ENCODE measurements at regions not wholly inside any gene's neighbourhood (a gene's known extent, or its start where the extent isn't known, plus 50 kb on each side); places are given as distances from the start of the nearest gene placed in this dataset.

DNA sequence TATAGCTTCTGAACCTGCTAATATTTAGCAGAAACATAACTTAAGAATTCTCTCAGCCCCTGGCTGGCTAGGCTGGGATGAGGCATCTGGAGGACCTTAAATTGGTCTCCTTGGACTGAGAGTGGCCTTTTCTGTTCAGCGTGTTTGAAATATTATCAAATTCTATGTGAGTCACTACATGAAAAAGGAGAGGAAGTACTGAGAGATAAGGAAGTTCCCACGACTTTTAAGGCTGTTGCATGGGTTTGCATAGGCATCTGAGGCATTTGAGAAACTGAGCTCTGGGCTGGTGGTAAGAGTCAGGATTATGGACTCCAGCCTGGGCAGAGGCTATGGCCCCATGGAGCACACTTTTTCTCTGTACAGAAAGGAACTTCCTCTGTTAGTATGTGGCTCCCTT lies 816.2 kb upstream of the GRAMD2B start:
- Mint-ChIP-seq H3K27me3 (ENCODE audit: insufficient read depth, low read depth) (no peaks in the 10 kb centered on the region), H3K36me3 (peaks cover 2% of the 10 kb centered on the region), H3K9me3 (peaks cover 11% of the 10 kb centered on the region), H3K27ac (no peak overlapping the region), H3K4me1 (peaks cover 14% of the 10 kb centered on the region), H3K4me3 (no peak overlapping the region)
- TF ChIP-seq EZH2 (IDR thresholded peaks at IDR 0.05) (no peak), EZH2phosphoT487 (IDR thresholded peaks at IDR 0.05) (no peak)
- TF ChIP-seq, protein P1, sequence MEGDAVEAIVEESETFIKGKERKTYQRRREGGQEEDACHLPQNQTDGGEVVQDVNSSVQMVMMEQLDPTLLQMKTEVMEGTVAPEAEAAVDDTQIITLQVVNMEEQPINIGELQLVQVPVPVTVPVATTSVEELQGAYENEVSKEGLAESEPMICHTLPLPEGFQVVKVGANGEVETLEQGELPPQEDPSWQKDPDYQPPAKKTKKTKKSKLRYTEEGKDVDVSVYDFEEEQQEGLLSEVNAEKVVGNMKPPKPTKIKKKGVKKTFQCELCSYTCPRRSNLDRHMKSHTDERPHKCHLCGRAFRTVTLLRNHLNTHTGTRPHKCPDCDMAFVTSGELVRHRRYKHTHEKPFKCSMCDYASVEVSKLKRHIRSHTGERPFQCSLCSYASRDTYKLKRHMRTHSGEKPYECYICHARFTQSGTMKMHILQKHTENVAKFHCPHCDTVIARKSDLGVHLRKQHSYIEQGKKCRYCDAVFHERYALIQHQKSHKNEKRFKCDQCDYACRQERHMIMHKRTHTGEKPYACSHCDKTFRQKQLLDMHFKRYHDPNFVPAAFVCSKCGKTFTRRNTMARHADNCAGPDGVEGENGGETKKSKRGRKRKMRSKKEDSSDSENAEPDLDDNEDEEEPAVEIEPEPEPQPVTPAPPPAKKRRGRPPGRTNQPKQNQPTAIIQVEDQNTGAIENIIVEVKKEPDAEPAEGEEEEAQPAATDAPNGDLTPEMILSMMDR (IDR thresholded peaks at IDR 0.05) = no peak
- no peaks in the 10 kb centered on the region for H3K9me3 ChIP-seq (ENCODE audit: low read depth)
- no peak for DNase-seq (ENCODE audit: low spot score)
- no peak overlapping the region for H2AFZ ChIP-seq (replicated peaks)
- no peaks in the 10 kb centered on the region for H3K4me1 ChIP-seq
- no peaks in the 10 kb centered on the region for H3F3A ChIP-seq (ENCODE audit: low read depth)
- H3K79me2 ChIP-seq (ENCODE audit: low read depth) = no peaks in the 10 kb centered on the region
- no peaks in the 10 kb centered on the region for H3K36me3 ChIP-seq
- no peak overlapping the region for H3K4me3 ChIP-seq
- H3K9ac ChIP-seq = no peak overlapping the region
- no peak overlapping the region for H3K4me2 ChIP-seq
- no peak overlapping the region for H3K27ac ChIP-seq
- no peaks in the 10 kb centered on the region for H4K20me1 ChIP-seq (ENCODE audit: low read depth)
- no peaks in the 10 kb centered on the region for H3K27me3 ChIP-seq

DNA sequence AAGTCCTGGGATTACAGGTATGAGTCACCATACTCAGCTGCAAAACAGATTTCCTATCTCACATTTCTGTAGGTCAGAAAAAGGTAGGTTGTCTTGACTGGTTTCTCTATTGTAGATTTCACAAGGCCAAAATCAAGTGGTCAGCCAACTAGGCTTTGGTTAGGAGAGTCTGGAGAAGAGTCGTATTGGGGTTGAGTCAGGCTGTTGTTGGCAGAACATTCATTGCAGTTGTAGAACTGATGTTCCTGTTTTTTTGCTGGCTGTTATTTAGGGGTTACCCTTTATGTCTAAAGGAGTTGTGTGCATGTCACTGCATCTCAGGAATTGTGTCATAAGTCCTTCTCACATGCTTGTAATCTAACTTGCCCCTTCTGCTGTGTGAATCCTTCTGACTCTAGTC lies 814.2 kb upstream of the GRAMD2B start:
- no peaks in the 10 kb centered on the region for H3K9me3 ChIP-seq (ENCODE audit: low read depth)
- no peaks in the 10 kb centered on the region for H3K36me3 ChIP-seq
- peaks cover 11% of the 10 kb centered on the region for H3K9me3 Mint-ChIP-seq
- no peak overlapping the region for H3K4me2 ChIP-seq
- H3K9ac ChIP-seq = no peak overlapping the region
- H3K27me3 ChIP-seq = no peaks in the 10 kb centered on the region
- no peak for DNase-seq (ENCODE audit: low spot score)
- no peak overlapping the region for H3K4me3 ChIP-seq
- no peaks in the 10 kb centered on the region for H4K20me1 ChIP-seq (ENCODE audit: low read depth)
- H3K4me1 Mint-ChIP-seq = peaks cover 19% of the 10 kb centered on the region
- no peaks in the 10 kb centered on the region for H3K79me2 ChIP-seq (ENCODE audit: low read depth)
- H3K27ac ChIP-seq = no peak overlapping the region
- peaks cover 5% of the 10 kb centered on the region for H3F3A ChIP-seq (ENCODE audit: low read depth)
- TF ChIP-seq EZH2 (IDR thresholded peaks at IDR 0.05) (no peak), EZH2phosphoT487 (IDR thresholded peaks at IDR 0.05) (no peak)
- TF ChIP-seq, protein P1 (IDR thresholded peaks at IDR 0.05) = no peak
- H3K27ac Mint-ChIP-seq = no peak overlapping the region
- H3K4me3 Mint-ChIP-seq = no peak overlapping the region
- no peak overlapping the region for H2AFZ ChIP-seq (replicated peaks)
- peaks cover 2% of the 10 kb centered on the region for H3K36me3 Mint-ChIP-seq
- H3K27me3 Mint-ChIP-seq (ENCODE audit: insufficient read depth, low read depth) = no peaks in the 10 kb centered on the region
- no peaks in the 10 kb centered on the region for H3K4me1 ChIP-seq

DNA sequence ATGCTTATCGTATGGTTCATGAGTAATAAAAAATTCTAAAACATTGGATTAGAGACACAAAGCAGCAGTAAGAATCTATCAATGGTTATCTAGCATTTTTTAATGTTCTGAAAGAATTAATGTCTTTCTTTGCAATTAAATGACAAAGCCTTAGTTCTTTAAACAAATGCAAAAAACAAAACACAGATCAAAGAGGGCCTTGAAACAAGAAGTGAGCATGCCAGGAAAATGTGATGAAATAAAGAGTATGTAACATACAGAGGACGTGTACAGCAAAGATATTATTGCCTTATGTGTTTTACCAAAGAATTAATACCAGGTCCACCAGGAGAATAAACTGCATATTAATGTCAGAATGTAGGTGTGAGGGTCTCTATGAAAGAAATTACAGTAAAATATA lies 812.3 kb upstream of the GRAMD2B start:
- no peaks in the 10 kb centered on the region for H3K36me3 ChIP-seq
- H3K9me3 ChIP-seq (ENCODE audit: low read depth) = no peaks in the 10 kb centered on the region
- H3K27me3 ChIP-seq = no peaks in the 10 kb centered on the region
- H3K9ac ChIP-seq = no peak overlapping the region
- H3K4me1 ChIP-seq = no peaks in the 10 kb centered on the region
- no peaks in the 10 kb centered on the region for H3K27me3 Mint-ChIP-seq (ENCODE audit: insufficient read depth, low read depth)
- no peak overlapping the region for H3K27ac ChIP-seq
- no peak overlapping the region for H3K4me3 ChIP-seq
- H3K9me3 Mint-ChIP-seq = peaks cover 7% of the 10 kb centered on the region
- peaks cover 2% of the 10 kb centered on the region for H3K36me3 Mint-ChIP-seq
- TF ChIP-seq, protein P1 (IDR thresholded peaks at IDR 0.05) = no peak
- TF ChIP-seq EZH2 (IDR thresholded peaks at IDR 0.05) (no peak), EZH2phosphoT487 (IDR thresholded peaks at IDR 0.05) (no peak)
- no peaks in the 10 kb centered on the region for H3K79me2 ChIP-seq (ENCODE audit: low read depth)
- H4K20me1 ChIP-seq (ENCODE audit: low read depth) = no peaks in the 10 kb centered on the region
- no peak overlapping the region for H2AFZ ChIP-seq (replicated peaks)
- peaks cover 20% of the 10 kb centered on the region for H3F3A ChIP-seq (ENCODE audit: low read depth)
- H3K4me3 Mint-ChIP-seq = no peak overlapping the region
- no peak overlapping the region for H3K27ac Mint-ChIP-seq
- no peak overlapping the region for H3K4me2 ChIP-seq
- DNase-seq (ENCODE audit: low spot score) = no peak
- H3K4me1 Mint-ChIP-seq = peaks cover 15% of the 10 kb centered on the region
